Activated T-cell treated with anti-CD3 and anti-CD28 coated beads for 24 hours (primary cell): ENCODE measurements at regions not wholly inside any gene's neighbourhood (a gene's known extent, or its start where the extent isn't known, plus 50 kb on each side); places are given as distances from the start of the nearest gene placed in this dataset.
"Not testable (repeated sequence)": the region's sequence is repeated elsewhere in the genome, so short reads cannot be mapped to it uniquely, and the experiment has no call there.

ENCODE experiments used
- DNase-seq: peaks from one replicate; pipeline ENCODE4 v3.0.0-alpha.2; 2020; ENCODE audit warnings: low read depth

- no peak for DNase-seq
Measured at GRCh38 chr16:59410451-59410850, 676.3 kb upstream of the GOT2 start.

- DNase-seq: no peak
Measured at GRCh38 chr16:59405802-59406201, 671.7 kb upstream of the GOT2 start.

- no peak for DNase-seq
Measured at GRCh38 chr16:59404509-59404908, 670.4 kb upstream of the GOT2 start.

- no peak for DNase-seq
Measured at GRCh38 chr16:59400830-59401229, 666.7 kb upstream of the GOT2 start.

GRCh38 chr16:59397638-59398037, 663.5 kb upstream of the GOT2 start:
- DNase-seq: no peak

GRCh38 chr16:59394526-59394925, 660.4 kb upstream of the GOT2 start:
- no peak for DNase-seq

GRCh38 chr16:59392911-59393310, 658.8 kb upstream of the GOT2 start:
- no peak for DNase-seq

GRCh38 chr16:59391617-59392364, 657.7 kb upstream of the GOT2 start:
- no peak for DNase-seq

GRCh38 chr16:59385959-59386358, 651.8 kb upstream of the GOT2 start:
- no peak for DNase-seq

GRCh38 chr16:59385491-59385890, 651.4 kb upstream of the GOT2 start:
- no peak for DNase-seq

- no peak for DNase-seq
Measured at GRCh38 chr16:59373632-59374031, 639.5 kb upstream of the GOT2 start.

- no peak for DNase-seq
Measured at GRCh38 chr16:59370717-59371116, 636.6 kb upstream of the GOT2 start.

- DNase-seq: no peak
Measured at GRCh38 chr16:59369523-59369922, 635.4 kb upstream of the GOT2 start.

GRCh38 chr16:59368586-59368985, 634.5 kb upstream of the GOT2 start:
- no peak for DNase-seq

- no peak for DNase-seq
Measured at GRCh38 chr16:59356709-59357108, 622.6 kb upstream of the GOT2 start.

- no peak for DNase-seq
Measured at GRCh38 chr16:59356144-59356543, 622.0 kb upstream of the GOT2 start.

- no peak for DNase-seq
Measured at GRCh38 chr16:59355704-59356103, 621.6 kb upstream of the GOT2 start.

GRCh38 chr16:59351305-59351903, 617.3 kb upstream of the GOT2 start:
- no peak for DNase-seq

- DNase-seq: no peak
Measured at GRCh38 chr16:59350670-59351069, 616.6 kb upstream of the GOT2 start.

- DNase-seq: no peak
Measured at GRCh38 chr16:59342669-59343068, 608.6 kb upstream of the GOT2 start.

GRCh38 chr16:59341368-59341767, 607.3 kb upstream of the GOT2 start:
- no peak for DNase-seq

- no peak for DNase-seq
Measured at GRCh38 chr16:59339871-59340270, 605.8 kb upstream of the GOT2 start.

- no peak for DNase-seq
Measured at GRCh38 chr16:59336136-59336695, 602.1 kb upstream of the GOT2 start.

GRCh38 chr16:59331708-59332107, 597.6 kb upstream of the GOT2 start:
- DNase-seq: not testable (repeated sequence)
